ENCODE measurements at regions not wholly inside any gene's neighbourhood (a gene's known extent, or its start where the extent isn't known, plus 50 kb on each side); places are given as distances from the start of the nearest gene placed in this dataset.

DNA sequence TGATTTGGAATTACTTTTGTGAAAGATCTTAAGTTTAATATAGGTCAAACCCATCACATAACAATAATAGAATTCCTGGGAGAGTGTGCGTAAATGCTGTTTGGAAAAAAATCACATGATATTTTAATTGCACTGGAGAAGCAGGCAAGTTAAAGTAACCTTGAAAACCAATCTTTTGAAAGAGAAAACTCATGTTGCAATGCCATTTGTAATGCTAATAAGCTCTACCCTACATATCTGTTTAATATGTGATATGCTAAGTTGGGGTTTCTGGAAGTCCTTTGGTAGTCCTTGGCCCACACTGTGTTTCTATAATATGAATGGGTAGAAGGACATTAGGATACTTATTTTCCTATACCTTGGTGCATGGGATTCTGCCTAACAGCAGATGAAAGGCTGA lies 370.4 kb downstream of the DDX10 start:
- H3K27me3 ChIP-seq (ENCODE audit: low read depth) = no peaks in the 10 kb centered on the region
- no peaks in the 10 kb centered on the region for H3K9me3 ChIP-seq
- H3K4me1 ChIP-seq = no peaks in the 10 kb centered on the region
- TF ChIP-seq, protein P1, sequence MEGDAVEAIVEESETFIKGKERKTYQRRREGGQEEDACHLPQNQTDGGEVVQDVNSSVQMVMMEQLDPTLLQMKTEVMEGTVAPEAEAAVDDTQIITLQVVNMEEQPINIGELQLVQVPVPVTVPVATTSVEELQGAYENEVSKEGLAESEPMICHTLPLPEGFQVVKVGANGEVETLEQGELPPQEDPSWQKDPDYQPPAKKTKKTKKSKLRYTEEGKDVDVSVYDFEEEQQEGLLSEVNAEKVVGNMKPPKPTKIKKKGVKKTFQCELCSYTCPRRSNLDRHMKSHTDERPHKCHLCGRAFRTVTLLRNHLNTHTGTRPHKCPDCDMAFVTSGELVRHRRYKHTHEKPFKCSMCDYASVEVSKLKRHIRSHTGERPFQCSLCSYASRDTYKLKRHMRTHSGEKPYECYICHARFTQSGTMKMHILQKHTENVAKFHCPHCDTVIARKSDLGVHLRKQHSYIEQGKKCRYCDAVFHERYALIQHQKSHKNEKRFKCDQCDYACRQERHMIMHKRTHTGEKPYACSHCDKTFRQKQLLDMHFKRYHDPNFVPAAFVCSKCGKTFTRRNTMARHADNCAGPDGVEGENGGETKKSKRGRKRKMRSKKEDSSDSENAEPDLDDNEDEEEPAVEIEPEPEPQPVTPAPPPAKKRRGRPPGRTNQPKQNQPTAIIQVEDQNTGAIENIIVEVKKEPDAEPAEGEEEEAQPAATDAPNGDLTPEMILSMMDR (IDR thresholded peaks at IDR 0.05) = no peak
- no peak overlapping the region for H3K27ac ChIP-seq
- H3K4me3 ChIP-seq = no peak overlapping the region
- no peak for DNase-seq
- no peaks in the 10 kb centered on the region for H3K36me3 ChIP-seq
- no peak for ATAC-seq
- intact Hi-C loops (cut with DNase I) = no loop called here

DNA sequence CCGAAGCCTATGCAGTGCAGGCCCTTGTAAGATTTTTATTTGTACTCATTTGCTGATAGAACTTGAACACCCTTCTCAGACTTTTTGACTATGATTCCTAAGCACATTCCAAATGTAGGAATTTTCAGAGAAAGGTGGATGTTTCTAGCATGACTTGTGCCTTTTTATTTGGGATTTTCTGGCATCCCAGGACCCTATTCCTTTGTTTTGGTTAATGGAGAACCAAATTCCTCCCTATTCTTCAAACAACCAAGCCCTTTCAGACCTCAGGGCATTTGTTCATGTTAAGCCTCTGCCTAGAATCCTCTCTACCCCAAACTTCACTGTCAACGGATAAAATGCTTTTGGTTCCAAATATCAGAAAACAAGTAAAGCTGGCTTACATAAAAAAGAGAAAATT lies 371.1 kb downstream of the DDX10 start:
- ATAC-seq (no peak), DNase-seq (no peak)
- H3K27ac ChIP-seq = no peak overlapping the region
- H3K36me3 ChIP-seq = no peaks in the 10 kb centered on the region
- TF ChIP-seq, protein P1 (IDR thresholded peaks at IDR 0.05) = no peak
- no peaks in the 10 kb centered on the region for H3K4me1 ChIP-seq
- intact Hi-C loops (cut with DNase I) = no loop called here
- H3K4me3 ChIP-seq = no peak overlapping the region
- no peaks in the 10 kb centered on the region for H3K9me3 ChIP-seq
- H3K27me3 ChIP-seq (ENCODE audit: low read depth) = no peaks in the 10 kb centered on the region

DNA sequence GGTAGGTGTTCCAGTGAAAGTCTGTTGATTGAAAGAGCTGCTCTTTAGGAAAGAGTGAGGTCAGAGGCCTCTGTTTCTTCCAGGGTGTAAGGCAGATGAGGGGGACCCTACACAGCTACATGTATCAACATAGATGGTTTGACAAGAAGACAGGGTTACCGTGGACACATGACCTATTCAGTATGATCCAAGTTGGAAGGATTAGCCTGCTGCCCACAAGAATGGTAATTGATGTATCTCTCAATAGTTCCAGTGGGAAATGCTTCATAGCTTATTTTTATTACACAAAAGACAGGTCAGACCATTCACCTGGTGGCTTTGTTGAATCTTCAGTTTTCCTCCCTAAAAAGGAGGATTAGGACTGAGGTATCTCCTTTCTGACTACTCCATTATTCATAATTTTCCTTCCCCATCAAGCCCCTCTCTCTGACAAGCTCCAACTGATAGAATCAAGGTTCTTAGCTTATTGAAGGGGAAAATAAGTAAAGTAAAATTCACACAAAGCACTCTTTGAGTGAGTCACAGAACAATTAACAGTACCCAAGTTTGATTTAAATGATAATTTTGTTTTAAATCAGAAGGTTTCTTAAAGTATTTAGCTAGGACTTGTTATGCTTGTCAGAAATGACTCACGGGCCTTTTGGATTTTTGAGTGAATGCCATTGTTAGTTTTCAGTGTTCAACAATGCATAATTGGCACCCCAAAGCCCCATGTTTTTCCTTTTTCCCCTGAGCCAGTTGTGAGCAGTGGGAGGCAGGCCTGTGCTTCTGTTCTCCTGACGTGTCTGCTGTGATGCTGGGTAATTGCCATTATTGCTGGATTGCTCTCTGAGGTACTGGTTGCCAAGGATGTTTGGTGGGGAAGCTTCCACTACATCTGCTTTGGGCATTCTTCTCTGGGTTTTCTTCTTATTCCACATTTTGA lies 373.2 kb downstream of the DDX10 start:
- no peaks in the 10 kb centered on the region for H3K27me3 ChIP-seq (ENCODE audit: low read depth)
- TF ChIP-seq, protein P1 (IDR thresholded peaks at IDR 0.05) = no peak
- ATAC-seq (no peak), DNase-seq (no peak)
- H3K9me3 ChIP-seq = no peaks in the 10 kb centered on the region
- no peaks in the 10 kb centered on the region for H3K4me1 ChIP-seq
- H3K4me3 ChIP-seq = no peak overlapping the region
- intact Hi-C loops (cut with DNase I) = no loop called here
- H3K36me3 ChIP-seq = no peaks in the 10 kb centered on the region
- H3K27ac ChIP-seq = no peak overlapping the region

DNA sequence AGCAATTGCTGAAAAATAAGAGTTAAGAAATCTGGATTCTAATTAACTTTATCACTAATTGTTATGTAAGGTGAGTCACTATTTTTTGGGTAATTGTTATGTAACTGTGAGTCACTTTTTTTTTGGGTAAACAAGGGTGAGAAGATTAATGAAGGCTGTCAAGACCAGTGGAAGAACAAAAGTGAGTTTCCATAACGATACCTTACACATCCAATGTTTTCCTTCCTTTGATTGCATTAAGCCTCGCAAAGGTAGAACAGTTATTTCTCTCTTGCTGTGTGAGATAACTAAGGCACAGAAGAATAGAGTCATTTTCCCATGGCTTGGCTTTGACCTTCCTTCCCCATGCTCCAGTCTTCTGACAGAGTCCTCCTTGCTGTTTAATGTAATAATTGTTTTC lies 374.7 kb downstream of the DDX10 start:
- TF ChIP-seq, protein P1 (IDR thresholded peaks at IDR 0.05) = no peak
- no peak overlapping the region for H3K4me3 ChIP-seq
- H3K9me3 ChIP-seq = no peaks in the 10 kb centered on the region
- no peaks in the 10 kb centered on the region for H3K27me3 ChIP-seq (ENCODE audit: low read depth)
- DNase-seq = no peak
- no peaks in the 10 kb centered on the region for H3K4me1 ChIP-seq
- H3K27ac ChIP-seq = no peak overlapping the region
- intact Hi-C loops (cut with DNase I) = no loop called here
- no peak for ATAC-seq
- H3K36me3 ChIP-seq = no peaks in the 10 kb centered on the region

DNA sequence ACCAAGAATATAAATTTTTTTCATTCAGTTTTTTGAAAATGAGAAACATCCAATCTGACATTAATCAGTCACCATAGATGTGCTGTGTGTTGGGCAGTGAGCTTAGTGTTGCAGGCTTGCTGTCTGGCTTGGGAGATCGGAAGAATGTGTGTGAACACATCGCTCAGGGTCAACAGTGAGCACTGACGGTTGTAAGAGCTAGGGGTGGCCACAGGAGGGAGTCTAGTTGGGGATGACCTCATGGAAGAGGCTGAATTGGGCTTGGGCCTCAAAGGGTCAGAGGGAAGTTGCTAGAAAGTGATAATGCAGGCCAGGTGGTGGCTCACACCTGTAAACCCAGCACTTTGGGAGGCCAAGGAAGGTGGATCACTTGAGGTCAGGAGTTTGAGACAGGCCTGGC lies 375.4 kb downstream of the DDX10 start:
- DNase-seq = no peak
- ATAC-seq = no peak

More for the DNA sequence above, 375.4 kb downstream of the DDX10 start:
- no peaks in the 10 kb centered on the region for H3K36me3 ChIP-seq
- intact Hi-C loops (cut with DNase I) = no loop called here
- no peak overlapping the region for H3K27ac ChIP-seq
- H3K9me3 ChIP-seq = no peaks in the 10 kb centered on the region
- no peaks in the 10 kb centered on the region for H3K27me3 ChIP-seq (ENCODE audit: low read depth)
- H3K4me3 ChIP-seq = no peak overlapping the region
- TF ChIP-seq, protein P1 (IDR thresholded peaks at IDR 0.05) = no peak
- no peaks in the 10 kb centered on the region for H3K4me1 ChIP-seq

Measured in lower lobe of right lung (tissue), 2 donors.